ENCODE measurements at regions not wholly inside any gene's neighbourhood (a gene's known extent, or its start where the extent isn't known, plus 50 kb on each side); places are given as distances from the start of the nearest gene placed in this dataset.
A peak's percentile ranks its signal among the peaks of the same experiment; 100 is the strongest.

DNA sequence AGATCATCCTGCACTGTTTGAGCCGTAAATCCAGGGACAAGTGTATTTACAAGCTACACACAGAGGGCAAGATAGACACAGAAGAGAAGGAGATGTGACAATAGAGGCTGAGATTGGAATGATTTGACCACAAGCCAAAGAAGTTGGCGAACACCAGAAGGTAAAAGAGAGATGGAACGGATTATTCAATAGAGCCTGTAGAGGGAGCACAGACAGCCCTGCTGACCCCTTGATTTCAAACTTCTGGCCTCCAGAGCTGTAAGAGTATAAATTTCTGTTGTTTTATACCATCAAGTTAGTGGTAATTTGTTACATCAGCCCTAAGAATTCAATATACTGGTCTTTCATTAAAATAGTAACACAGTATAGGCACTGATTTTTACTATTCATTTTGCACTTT is 447.8 kb downstream of the FAT4 start:
- Histone ChIP-seq H3K36me3 (ENCODE audit: control insufficient read depth in 2 of 2, extremely low read depth in 1 of 2, insufficient read depth in 2 of 2, low read length in 2 of 2) (no peaks in the 10 kb centered on the region), H3K9me1 (replicated peaks; ENCODE audit: control insufficient read depth, extremely low read depth, insufficient read depth, low read length) (no peaks in the 10 kb centered on the region), H2AFZ (ENCODE audit: low read depth, low read length) (no peak overlapping the region), H3K4me2 (ENCODE audit: insufficient read depth, low read length) (no peak overlapping the region), H3K9me3 (replicated peaks; ENCODE audit: control insufficient read depth, insufficient read depth, low read length) (no peaks in the 10 kb centered on the region), H4K20me1 (replicated peaks; ENCODE audit: control insufficient read depth, extremely low read depth, insufficient read depth, low read length) (no peaks in the 10 kb centered on the region), H3K27ac (ENCODE audit: insufficient read depth, low read depth, low read length) (no peak overlapping the region), H3K27me3 (ENCODE audit: control insufficient read depth in 2 of 2, insufficient read depth in 2 of 2, low read length in 2 of 2) (no peaks in the 10 kb centered on the region), H3K4me1 (ENCODE audit: control insufficient read depth, extremely low read depth, insufficient read depth, low read length) (no peaks in the 10 kb centered on the region), H3K9ac (replicated peaks; ENCODE audit: extremely low read depth, insufficient read depth, low read length) (no peak overlapping the region), H3K4me3 (replicated peaks in 1 of 3; ENCODE audit: insufficient read depth in 1 of 3, low read depth in 1 of 3, low read length in 3 of 3) (no peak overlapping the region), H3K79me2 (ENCODE audit: control insufficient read depth, insufficient read depth, low read length) (no peaks in the 10 kb centered on the region)
- FAIRE-seq: no peak
- intact Hi-C loops (cut with micrococcal nuclease): no loop called here
- BruUV-seq (replicated peaks): no TSS peak
- TF ChIP-seq, protein P1, sequence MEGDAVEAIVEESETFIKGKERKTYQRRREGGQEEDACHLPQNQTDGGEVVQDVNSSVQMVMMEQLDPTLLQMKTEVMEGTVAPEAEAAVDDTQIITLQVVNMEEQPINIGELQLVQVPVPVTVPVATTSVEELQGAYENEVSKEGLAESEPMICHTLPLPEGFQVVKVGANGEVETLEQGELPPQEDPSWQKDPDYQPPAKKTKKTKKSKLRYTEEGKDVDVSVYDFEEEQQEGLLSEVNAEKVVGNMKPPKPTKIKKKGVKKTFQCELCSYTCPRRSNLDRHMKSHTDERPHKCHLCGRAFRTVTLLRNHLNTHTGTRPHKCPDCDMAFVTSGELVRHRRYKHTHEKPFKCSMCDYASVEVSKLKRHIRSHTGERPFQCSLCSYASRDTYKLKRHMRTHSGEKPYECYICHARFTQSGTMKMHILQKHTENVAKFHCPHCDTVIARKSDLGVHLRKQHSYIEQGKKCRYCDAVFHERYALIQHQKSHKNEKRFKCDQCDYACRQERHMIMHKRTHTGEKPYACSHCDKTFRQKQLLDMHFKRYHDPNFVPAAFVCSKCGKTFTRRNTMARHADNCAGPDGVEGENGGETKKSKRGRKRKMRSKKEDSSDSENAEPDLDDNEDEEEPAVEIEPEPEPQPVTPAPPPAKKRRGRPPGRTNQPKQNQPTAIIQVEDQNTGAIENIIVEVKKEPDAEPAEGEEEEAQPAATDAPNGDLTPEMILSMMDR (IDR thresholded peaks at IDR 0.05; ENCODE audit: extremely low read depth in 1 of 2, insufficient read depth in 1 of 2, low read depth in 1 of 2, low read length in 2 of 2): peak in 1 of 2 donors; percentile 29
- TF ChIP-seq, protein P2, sequence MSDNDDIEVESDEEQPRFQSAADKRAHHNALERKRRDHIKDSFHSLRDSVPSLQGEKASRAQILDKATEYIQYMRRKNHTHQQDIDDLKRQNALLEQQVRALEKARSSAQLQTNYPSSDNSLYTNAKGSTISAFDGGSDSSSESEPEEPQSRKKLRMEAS (IDR thresholded peaks at IDR 0.05; ENCODE audit: insufficient read depth, insufficient read length): no peak
- TF ChIP-seq FOS (IDR thresholded peaks at IDR 0.05; ENCODE audit: borderline replicate concordance, insufficient read depth, low read length): no peak
- TF ChIP-seq MYC (IDR thresholded peaks at IDR 0.05; ENCODE audit: low read depth, low read length): no peak
- dilution Hi-C loops (cut with MboI; ENCODE audit: extremely low pct_ligation_motif_present, low sequenced_read_pairs): no loop called here
- ChIA-PET CTCF (interaction anchor here (1.1 to 2.6 kb wide), 4 partner anchors 821 to 1638 kb away, joined by 3 to 9 read pairs (median 6); no protein-coding TSS in a partner anchor), POLR2A (no interaction called here)
- DNase-seq (ENCODE audit: low read depth, low spot score): no peak

DNA sequence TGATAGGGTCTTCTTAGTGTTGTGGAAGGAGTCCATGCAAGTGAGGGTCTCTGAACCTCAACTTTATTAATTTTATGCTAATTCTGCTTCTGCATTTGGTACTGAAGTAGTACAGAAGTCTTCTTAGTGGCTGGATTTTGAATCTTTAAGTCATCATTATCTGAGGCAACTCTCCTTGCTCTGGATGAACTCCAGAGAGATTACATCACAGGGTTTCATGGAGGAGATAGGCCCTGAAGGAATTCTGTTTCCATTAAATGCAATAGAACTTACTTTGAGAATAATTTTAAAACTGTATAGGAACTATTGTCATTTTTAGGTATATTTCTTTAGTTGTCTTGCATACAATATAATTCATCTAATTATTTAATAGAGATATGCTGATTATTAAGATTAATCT is 451.2 kb downstream of the FAT4 start:
- BruUV-seq (replicated peaks): no TSS peak
- no peak for DNase-seq (ENCODE audit: low read depth, low spot score)

More for the DNA sequence above, 451.2 kb downstream of the FAT4 start:
- H3K4me3 ChIP-seq (replicated peaks in 1 of 3; ENCODE audit: insufficient read depth in 1 of 3, low read depth in 1 of 3, low read length in 3 of 3): no peak overlapping the region
- H2AFZ ChIP-seq (ENCODE audit: low read depth, low read length): no peak overlapping the region
- CTCF ChIA-PET: no interaction called here
- POLR2A ChIA-PET: no interaction called here
- H3K9ac ChIP-seq (replicated peaks; ENCODE audit: extremely low read depth, insufficient read depth, low read length): no peak overlapping the region
- intact Hi-C loops (cut with micrococcal nuclease) (no loop called here), dilution Hi-C loops (cut with MboI; ENCODE audit: extremely low pct_ligation_motif_present, low sequenced_read_pairs) (no loop called here)
- FAIRE-seq: no peak
- TF ChIP-seq, protein P1 (IDR thresholded peaks at IDR 0.05; ENCODE audit: extremely low read depth in 1 of 2, insufficient read depth in 1 of 2, low read depth in 1 of 2, low read length in 2 of 2): no peak
- TF ChIP-seq JUN (IDR thresholded peaks at IDR 0.05; ENCODE audit: borderline replicate concordance, insufficient read depth, insufficient read length, low read depth) (no peak), EZH2 (IDR thresholded peaks at IDR 0.05; ENCODE audit: borderline replicate concordance, low read depth, low read length, severe bottlenecking) (no peak), POLR2A (IDR thresholded peaks at IDR 0.05; ENCODE audit: low read depth, low read length) (no peak), MYC (IDR thresholded peaks at IDR 0.05; ENCODE audit: low read depth, low read length) (no peak), GATA2 (IDR thresholded peaks at IDR 0.05; ENCODE audit: insufficient read depth, insufficient read length, low read depth, low read length) (no peak), POLR2AphosphoS5 (IDR thresholded peaks at IDR 0.05; ENCODE audit: insufficient read depth, low read depth, low read length) (no peak), FOS (IDR thresholded peaks at IDR 0.05; ENCODE audit: borderline replicate concordance, insufficient read depth, low read length) (no peak)
- TF ChIP-seq, protein P2 (IDR thresholded peaks at IDR 0.05; ENCODE audit: insufficient read depth, insufficient read length): no peak
- H3K4me2 ChIP-seq (ENCODE audit: insufficient read depth, low read length): no peak overlapping the region
- no peak overlapping the region for H3K27ac ChIP-seq (ENCODE audit: insufficient read depth, low read depth, low read length)
- H3K9me1 ChIP-seq (replicated peaks; ENCODE audit: control insufficient read depth, extremely low read depth, insufficient read depth, low read length): no peaks in the 10 kb centered on the region
- H3K9me3 ChIP-seq (replicated peaks; ENCODE audit: control insufficient read depth, insufficient read depth, low read length): no peaks in the 10 kb centered on the region
- no peaks in the 10 kb centered on the region for H3K4me1 ChIP-seq (ENCODE audit: control insufficient read depth, extremely low read depth, insufficient read depth, low read length)
- H3K36me3 ChIP-seq (ENCODE audit: control insufficient read depth in 2 of 2, extremely low read depth in 1 of 2, insufficient read depth in 2 of 2, low read length in 2 of 2): no peaks in the 10 kb centered on the region
- H3K79me2 ChIP-seq (ENCODE audit: control insufficient read depth, insufficient read depth, low read length): no peaks in the 10 kb centered on the region
- no peaks in the 10 kb centered on the region for H4K20me1 ChIP-seq (replicated peaks; ENCODE audit: control insufficient read depth, extremely low read depth, insufficient read depth, low read length)
- no peaks in the 10 kb centered on the region for H3K27me3 ChIP-seq (ENCODE audit: control insufficient read depth in 2 of 2, insufficient read depth in 2 of 2, low read length in 2 of 2)
